Astrocyte of the cerebellum (primary cell): ENCODE measurements at regions not wholly inside any gene's neighbourhood (a gene's known extent, or its start where the extent isn't known, plus 50 kb on each side); places are given as distances from the start of the nearest gene placed in this dataset.

Experiments used
- DNase-seq: peaks from one replicate; pipeline ENCODE4 v3.0.0-alpha.2; 2011; ENCODE audit warnings: low read depth
- H3K4me3 ChIP-seq: 2 replicates; pipeline ENCODE4 v1.5.1; 2011; ENCODE audit warnings: mild to moderate bottlenecking, low read depth, low read length, moderate library complexity
- in situ Hi-C: cut with HindIII; loops from 2 replicates; pipeline ENCODE4 v1.10.0; 2017; ENCODE audit warnings: low sequenced_read_pairs
- TF ChIP-seq, protein P1 (sequence below): IDR thresholded peaks from 2 replicates; pipeline ENCODE4 v1.5.1; 2012; ENCODE audit warnings: low read length, low read depth, moderate library complexity, mild to moderate bottlenecking; ENCODE audit errors: missing control alignments

DNA sequence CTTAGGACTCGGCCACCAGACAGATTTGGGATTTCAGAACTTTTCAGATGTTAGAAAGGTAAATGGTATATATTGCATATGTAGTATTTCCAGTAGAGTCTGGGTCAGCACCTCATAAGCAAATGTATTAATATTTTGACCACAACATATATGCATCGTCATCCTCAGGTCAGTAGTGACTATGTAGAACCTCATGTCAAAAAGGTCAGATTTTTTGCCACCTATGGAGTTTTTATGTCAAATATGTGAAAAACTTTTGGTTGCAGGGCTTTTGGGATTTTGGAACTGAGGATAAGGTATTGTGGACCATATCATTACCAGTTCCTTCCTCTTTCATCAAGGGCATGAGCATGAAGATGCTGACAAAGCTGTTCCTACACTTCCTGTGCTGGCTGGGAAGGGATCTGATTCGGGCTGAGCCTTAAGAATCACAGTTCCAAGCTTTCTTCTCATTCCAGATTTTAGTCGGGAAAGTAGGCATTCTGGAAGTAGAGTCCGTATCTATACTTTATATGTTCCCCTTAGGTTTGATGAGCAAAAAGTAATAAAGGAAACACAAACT is 183.0 kb upstream of the PGRMC2 start:
- in situ Hi-C loops = loop anchor here (25.0 kb wide), 1 partner anchor 392 kb away; no protein-coding TSS in a partner anchor
- TF ChIP-seq, protein P1, sequence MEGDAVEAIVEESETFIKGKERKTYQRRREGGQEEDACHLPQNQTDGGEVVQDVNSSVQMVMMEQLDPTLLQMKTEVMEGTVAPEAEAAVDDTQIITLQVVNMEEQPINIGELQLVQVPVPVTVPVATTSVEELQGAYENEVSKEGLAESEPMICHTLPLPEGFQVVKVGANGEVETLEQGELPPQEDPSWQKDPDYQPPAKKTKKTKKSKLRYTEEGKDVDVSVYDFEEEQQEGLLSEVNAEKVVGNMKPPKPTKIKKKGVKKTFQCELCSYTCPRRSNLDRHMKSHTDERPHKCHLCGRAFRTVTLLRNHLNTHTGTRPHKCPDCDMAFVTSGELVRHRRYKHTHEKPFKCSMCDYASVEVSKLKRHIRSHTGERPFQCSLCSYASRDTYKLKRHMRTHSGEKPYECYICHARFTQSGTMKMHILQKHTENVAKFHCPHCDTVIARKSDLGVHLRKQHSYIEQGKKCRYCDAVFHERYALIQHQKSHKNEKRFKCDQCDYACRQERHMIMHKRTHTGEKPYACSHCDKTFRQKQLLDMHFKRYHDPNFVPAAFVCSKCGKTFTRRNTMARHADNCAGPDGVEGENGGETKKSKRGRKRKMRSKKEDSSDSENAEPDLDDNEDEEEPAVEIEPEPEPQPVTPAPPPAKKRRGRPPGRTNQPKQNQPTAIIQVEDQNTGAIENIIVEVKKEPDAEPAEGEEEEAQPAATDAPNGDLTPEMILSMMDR = no peak
- no peak overlapping the region for H3K4me3 ChIP-seq
- DNase-seq = no peak

- peak; percentile 89 for DNase-seq
- TF ChIP-seq, protein P1 = no peak
- in situ Hi-C loops = loop anchor here (25.0 kb wide), 1 partner anchor 394 kb away; no protein-coding TSS in a partner anchor
Observed at GRCh38 chr4:128468123-128468989, 180.7 kb upstream of the PGRMC2 start.

DNA sequence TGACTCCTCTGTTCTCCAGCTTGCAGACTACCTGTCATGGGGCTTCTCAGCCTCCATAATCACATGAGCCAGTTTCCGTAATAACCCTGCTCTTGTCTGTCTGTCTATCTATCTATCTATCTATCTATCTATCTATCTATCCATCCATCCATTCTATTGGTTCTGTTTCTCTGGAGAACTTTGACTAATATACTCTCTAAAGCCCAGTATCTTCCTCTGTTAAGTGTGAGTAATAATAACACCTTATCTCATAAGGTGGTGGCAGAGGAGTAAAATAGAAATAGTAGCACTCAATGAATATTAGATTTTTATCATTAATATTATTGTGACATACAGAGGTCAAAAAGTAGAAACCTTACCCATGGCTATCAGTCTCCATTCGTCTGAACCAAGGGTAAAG is 177.9 kb upstream of the PGRMC2 start:
- in situ Hi-C loops = loop anchor here (25.0 kb wide), 1 partner anchor 397 kb away; no protein-coding TSS in a partner anchor
- no peak overlapping the region for H3K4me3 ChIP-seq
- TF ChIP-seq, protein P1 = no peak
- no peak for DNase-seq

More at GRCh38 chr4:128468123-128468989, 180.7 kb upstream of the PGRMC2 start:
- no peak overlapping the region for H3K4me3 ChIP-seq

- in situ Hi-C loops = loop anchor here (25.0 kb wide), 1 partner anchor 399 kb away; no protein-coding TSS in a partner anchor
- no peak overlapping the region for H3K4me3 ChIP-seq
- TF ChIP-seq, protein P1 = no peak
- DNase-seq = no peak
Observed at GRCh38 chr4:128463006-128463405, 175.4 kb upstream of the PGRMC2 start.

GRCh38 chr4:128462103-128462783 is 174.6 kb upstream of the PGRMC2 start:
- in situ Hi-C loops = loop anchor here (25.0 kb wide), 1 partner anchor 400 kb away; no protein-coding TSS in a partner anchor
- DNase-seq = no peak
- TF ChIP-seq, protein P1 = no peak
- no peak overlapping the region for H3K4me3 ChIP-seq
